GM12892 (cell line): ENCODE measurements at regions not wholly inside any gene's neighbourhood (a gene's known extent, or its start where the extent isn't known, plus 50 kb on each side); places are given as distances from the start of the nearest gene placed in this dataset.

ENCODE experiments used
- POLR2A ChIP-seq: IDR thresholded peaks from 2 replicates; pipeline ENCODE4 v1.6.1; 2011; ENCODE audit warnings: low read depth, low read length, control low read depth
- POLR2AphosphoS5 ChIP-seq: IDR thresholded peaks from 2 replicates; pipeline ENCODE4 v1.6.1; 2011; ENCODE audit warnings: low read depth, low read length, control low read depth

- no peak for TF ChIP-seq POLR2A
- no peak for TF ChIP-seq POLR2AphosphoS5
Observed at GRCh38 chr19:28349604-28350003, 863.3 kb downstream of the UQCRFS1 start.
